AG20443 (cell line): ENCODE measurements at regions not wholly inside any gene's neighbourhood (a gene's known extent, or its start where the extent isn't known, plus 50 kb on each side); places are given as distances from the start of the nearest gene placed in this dataset.

ENCODE experiments used
- DNase-seq: peaks from one replicate; pipeline ENCODE4 v3.0.0; 2012; ENCODE audit warnings: low spot score, mixed read lengths

DNA sequence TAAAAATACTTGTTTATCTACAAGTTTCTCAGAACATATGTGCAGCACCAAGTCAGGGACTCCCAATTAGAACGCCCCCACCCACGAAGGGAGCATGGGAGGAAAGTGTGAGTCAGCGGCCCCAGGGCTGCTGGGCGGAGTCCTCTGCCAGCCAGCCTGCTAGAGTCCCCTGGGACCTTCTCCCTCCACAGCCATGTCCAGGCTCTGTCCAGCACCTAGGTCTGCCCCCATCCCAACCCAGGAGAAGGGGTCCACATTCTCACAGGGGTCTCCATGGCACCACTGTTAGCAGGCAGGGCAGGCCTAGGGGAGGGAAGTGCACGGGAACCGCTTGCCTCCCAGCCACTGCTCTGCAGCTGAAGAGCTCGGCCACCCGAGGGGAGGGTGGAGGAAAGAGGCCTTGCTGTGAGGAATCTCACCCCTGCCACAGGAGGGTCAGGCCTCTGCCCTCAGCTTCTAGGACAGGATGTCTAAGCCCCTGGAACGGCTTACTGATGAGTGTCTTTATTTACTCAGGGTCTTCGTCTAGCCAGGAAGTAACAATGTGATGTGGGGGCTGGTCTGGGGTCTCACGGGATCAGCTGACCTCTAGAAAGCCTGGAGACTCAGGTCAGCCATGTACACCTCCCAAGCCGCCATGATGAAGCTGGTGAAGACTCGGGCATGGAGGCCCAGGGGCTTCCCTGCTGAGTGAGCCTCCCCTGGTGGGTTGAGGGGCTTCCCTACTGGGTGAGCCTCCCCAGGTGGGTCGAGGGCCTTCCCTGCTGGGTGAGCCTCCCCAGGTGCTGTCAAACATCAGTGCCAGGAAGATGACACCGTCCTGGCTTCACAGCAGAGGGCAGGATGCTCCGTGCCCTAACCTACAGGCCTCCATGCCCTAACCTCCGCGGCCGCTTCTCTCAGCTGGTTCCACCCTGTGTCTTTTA is 190.3 kb downstream of the RBFOX3 start:
- peak; percentile 30 for DNase-seq

DNA sequence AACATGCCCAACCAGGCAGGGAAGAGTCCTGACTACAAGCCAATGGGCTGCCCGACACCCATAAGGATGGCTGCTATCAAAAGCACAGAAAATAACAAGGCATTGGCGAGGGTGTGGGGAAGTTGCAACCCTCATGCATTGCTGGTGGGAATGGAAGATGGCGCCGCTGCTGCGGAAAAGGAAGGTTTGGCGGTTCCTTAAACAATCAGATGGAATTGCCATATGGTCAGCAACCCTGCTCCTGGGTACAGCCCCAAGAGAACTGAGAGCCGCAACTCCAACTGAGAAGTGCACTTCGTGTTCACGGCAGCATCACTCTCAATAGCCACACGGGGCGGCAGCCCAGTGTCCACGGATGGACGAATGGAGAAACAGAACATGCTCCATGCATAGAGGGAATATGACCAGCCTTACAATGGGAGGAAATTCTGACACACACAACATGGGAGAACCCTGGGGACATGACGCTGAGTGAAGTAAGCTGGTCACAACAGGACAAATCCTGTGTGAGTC is 193.3 kb downstream of the RBFOX3 start:
- DNase-seq: no peak

DNA sequence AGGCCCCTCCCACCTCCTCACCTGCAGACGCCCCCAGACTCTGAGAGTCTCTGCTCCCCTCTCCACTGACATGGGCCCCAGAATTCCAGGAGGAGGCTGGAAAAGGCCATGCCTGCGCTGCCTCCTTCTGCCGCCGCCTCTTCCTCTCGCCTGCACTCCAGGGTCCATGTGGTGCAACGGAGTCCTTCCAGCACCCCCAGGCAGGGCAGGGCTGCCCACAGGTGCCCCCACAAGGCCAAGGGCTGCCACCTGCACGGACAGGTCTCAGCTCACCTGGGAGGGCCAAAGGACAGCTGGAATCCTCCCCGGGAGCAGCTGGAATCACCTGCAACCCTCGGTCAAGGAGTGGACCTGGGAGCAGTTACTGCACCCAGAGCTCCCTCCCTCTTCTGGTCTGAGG is 194.9 kb downstream of the RBFOX3 start:
- no peak for DNase-seq

GRCh38 chr17:79415365-79415764 is 195.5 kb downstream of the RBFOX3 start:
- DNase-seq: no peak

- no peak for DNase-seq
Observed at GRCh38 chr17:79414793-79415211, 196.0 kb downstream of the RBFOX3 start.

- DNase-seq: no peak
Observed at GRCh38 chr17:79414063-79414792, 196.6 kb downstream of the RBFOX3 start.

DNA sequence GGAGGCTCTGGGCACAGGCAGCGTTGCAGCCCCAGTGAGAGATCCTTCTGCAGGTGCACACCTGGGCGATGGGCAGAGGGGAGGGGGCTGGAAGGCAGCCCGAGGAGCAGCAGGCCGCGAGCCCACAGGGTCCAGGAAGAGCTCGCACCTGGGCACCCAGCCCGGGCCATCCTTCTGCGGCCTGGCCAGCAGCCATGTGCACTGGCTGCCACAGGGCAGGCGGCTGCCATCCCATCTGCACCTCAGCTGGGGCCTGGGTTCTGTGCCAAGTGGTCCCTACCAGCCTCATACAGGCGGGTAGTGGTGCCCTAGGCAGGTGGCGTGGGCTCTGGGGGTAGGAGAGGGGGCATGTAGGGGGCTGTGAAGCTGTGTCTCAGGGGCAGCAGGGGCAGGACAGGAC is 197.2 kb downstream of the RBFOX3 start:
- no peak for DNase-seq

GRCh38 chr17:79412886-79413390 is 197.9 kb downstream of the RBFOX3 start:
- no peak for DNase-seq

- DNase-seq: no peak
Observed at GRCh38 chr17:79412110-79412509, 198.7 kb downstream of the RBFOX3 start.

DNA sequence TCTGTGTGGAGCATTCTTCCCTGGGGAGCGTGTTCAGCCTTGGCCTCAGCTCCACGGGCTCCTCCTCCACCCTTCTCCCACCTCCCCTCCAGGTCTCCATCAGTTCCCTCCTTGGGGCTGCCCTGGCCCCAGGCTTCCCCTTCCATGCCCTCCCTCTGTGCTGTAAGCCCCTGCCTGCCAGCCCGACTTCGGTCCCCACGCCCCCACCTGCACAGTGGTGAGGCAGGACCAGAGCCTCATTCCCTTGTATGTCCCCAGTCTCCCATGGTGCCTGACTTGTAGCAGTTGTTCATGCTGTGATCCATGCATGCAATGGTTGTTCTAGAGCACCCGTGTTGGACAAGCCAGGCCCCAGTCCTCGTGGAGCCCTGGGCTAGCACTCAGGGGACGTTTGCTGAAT is 199.4 kb downstream of the RBFOX3 start:
- DNase-seq: no peak

- no peak for DNase-seq
Observed at GRCh38 chr17:79410681-79411080, 200.2 kb downstream of the RBFOX3 start.

- no peak for DNase-seq
Observed at GRCh38 chr17:79408251-79408650, 202.6 kb downstream of the RBFOX3 start.

GRCh38 chr17:79407385-79407784 is 203.5 kb downstream of the RBFOX3 start:
- DNase-seq: no peak

DNA sequence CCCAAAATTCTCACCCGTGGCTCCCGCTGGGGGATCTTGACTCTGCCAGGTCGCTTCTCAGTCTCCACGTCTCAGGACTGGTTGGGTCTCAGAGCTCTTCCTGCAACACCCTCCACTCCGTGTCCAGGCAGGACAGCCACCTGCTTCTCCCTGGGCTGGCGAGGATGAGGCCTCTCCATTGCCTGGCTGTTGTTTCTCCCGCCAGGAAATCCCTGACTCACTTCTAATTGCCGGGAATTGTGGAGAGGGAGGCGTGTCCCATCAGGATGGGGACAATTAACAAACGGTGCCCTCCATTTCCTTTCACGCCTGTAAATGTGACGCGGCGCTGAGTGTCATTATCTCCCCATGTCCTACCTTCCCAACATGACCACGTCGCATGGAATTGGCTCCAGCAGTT is 204.5 kb downstream of the RBFOX3 start:
- DNase-seq: no peak

DNA sequence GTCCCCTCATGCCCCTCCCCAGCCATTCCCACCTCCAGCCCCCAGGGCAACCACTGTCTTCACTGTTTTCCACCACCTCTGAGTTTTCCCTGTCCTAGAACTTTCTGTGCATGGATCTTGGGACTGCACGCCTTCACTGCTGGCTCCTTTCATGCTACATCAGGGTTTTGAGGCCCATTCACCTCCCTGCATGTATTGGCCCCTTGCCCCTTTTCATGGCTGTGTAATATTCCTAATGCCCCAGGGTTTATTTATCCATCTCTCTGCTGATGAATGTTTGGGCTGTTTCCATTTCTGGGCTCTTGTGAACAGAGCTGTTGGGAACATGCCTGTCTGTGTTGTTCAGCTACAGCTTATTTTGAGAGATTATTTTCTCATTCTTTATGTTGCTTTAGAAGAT is 205.0 kb downstream of the RBFOX3 start:
- no peak for DNase-seq

DNA sequence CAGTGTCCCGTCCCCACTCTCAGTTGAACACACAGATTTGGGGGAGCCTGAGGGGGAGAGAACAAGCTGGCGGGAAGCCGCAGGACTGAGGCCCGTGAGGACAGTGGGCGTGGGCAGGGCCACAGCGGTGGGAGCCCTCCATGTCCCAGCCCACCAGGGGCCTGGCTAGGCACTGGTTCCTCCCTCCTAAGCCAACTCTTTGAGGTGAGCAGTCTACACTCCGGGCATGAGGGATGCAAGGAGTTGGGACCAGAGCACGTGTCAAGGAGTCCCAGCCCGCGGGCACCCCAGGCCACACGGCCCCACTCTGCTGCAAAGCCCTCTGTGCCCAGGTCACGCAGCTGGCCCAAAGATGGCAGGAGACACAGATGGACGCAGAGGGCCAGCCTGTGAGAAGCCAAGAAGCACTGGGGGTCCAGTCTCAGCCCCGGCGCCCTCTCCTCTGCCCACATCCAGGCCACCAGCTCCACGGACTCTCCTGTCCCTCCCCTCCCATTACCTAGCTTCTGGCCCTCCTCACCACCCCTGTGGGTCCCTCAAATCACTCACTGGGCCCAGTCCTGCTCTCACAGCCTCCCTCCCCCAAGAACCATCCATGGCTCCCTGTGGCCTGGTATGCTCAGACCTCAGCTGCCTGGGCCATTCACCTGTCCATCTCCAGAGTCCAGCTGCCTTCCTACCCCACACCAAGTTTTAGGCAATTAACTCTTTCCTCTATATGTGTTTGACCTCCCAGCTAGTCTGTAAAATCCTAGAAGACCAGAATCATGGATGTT is 206.5 kb downstream of the RBFOX3 start:
- no peak for DNase-seq

DNA sequence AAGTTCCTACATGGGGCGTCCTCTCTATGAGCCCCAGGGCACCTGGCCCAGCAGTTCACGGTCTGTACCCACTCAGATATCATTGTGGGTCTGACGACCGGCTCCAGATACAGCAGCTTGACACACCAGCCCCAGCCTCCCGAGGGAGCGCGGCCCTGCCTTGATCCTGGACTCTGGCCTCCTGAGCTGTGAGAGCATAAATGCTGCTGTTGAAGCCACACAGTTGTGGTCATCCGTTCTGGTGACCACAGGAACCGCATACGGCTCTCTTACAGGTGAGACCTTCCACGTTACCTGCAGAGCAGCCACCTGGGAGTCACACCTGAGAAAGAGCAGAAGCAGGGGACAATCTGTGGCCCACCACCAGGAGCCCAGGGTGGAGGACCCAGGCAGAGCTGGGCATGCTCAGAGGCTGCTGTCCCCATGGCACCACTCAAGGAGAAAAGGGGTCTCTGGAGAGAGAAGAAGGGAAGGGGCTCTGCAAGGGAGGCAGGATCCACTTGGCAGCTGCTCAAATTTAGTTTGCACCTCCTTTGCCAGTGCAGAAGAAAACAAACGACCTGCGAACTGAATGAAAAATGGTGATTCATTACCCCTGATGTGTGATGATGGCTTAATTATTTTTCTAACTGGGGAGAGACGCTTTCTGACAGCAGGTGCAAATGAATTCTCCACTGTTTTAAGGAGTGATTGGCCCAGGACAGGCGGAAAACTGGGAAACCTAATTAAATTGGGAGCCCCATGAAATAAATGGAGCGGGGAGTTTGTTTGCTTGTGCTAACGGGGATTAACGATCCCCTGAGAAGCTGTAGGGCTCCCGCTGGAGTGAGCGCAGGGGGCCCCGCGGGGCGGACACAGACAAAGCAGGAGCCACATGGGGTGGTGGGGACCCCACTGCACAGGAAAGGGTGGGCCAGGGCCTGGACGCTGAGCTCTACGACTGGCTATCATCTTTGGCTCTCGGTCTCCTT is 208.9 kb downstream of the RBFOX3 start:
- DNase-seq: no peak

DNA sequence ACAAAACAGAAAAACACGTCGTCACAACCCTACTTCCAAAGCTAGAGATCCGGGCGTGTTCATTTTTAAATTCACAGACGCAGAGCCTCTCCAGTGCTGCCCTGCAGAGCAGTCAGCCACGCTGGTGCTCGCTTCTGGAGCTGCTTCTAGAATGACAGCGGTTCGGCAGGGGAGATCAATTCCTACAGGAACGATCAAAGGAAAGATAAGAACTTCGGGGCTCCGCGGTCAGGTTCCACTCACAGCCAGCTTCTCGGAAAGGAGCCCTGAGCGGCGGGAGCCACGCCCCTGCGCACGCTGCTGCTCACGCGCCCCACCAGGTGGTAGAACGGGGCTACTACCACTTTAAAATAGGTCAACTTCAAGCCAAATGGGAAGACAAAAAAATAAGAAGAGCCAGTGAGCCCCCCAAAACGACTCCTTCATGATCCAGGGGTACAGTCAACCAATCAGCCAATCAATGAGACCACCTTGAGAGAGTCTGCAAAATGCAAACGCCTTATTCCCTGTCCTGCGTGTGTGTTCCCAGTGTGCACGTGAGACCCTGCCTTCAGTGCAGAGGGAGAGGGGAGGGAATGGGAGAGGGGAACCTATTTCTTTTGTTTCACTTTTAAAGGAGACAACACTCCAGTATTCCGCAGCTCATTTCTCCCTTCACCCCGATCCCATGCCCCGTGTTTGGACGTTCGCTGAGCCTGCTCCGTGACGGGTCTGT is 209.7 kb downstream of the RBFOX3 start:
- DNase-seq: peak; percentile 92

DNA sequence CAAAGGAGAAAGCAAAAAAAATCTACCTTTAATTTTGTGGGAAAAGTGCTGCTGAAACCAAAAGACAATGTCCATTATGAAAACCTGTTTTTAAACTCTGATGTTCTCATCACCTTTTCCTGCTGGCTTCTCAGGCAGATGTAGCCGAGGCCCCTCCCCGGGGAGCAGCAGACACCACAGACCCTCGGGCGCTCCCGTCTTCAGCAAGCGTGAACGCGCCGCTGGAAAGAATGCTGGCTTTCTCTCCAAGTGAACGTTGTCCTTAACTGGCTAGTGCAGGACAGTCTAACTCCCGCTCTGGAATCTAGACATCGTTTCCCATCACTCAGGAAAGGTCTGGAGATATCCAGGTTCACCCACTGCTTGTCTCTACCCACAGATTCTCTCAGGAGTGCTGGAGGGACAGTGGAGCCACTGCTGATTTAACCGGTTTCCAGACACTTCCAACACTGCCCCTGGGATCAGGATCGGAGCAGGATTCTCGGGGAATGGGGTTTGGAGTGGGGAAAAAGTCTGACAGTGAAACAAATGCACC is 211.2 kb downstream of the RBFOX3 start:
- no peak for DNase-seq

- DNase-seq: no peak
Observed at GRCh38 chr17:79398441-79398840, 212.4 kb downstream of the RBFOX3 start.
